Adrenal gland (tissue), 9 donors: ENCODE measurements at regions not wholly inside any gene's neighbourhood (a gene's known extent, or its start where the extent isn't known, plus 50 kb on each side); places are given as distances from the start of the nearest gene placed in this dataset.

Source experiments
- DNase-seq, 7 donors: peaks; one replicate each; pipeline ENCODE4 v3.0.0-alpha.2; 2019 to 2020
- H3K27ac ChIP-seq, 5 donors: fragments of 200-600 bp; sonication (generic) in 4 of 5; 1 replicate in 3 of 5; 2 replicates in 2 of 5; pipeline versions ENCODE4 v1.5.1 to v1.8.0; 2016 to 2020; ENCODE audit warnings: mild to moderate bottlenecking in 1 of 5
- H3K27me3 ChIP-seq: fragments of 200-600 bp; 2 replicates; pipeline ENCODE4 v1.8.0; 2021
- H3K36me3 ChIP-seq, 2 donors: fragments of 200-600 bp; replicated peaks in 1 of 2; 1 replicate in 1 of 2; 2 replicates in 1 of 2; pipeline versions ENCODE4 v1.5.1 to v1.8.0; 2018 to 2022
- H3K4me1 ChIP-seq, 2 donors: fragments of 200-600 bp; replicated peaks in 1 of 2; 1 replicate in 1 of 2; 2 replicates in 1 of 2; pipeline versions ENCODE4 v1.5.1 to v1.8.0; 2018 to 2021
- H3K4me3 ChIP-seq, 4 donors: fragments of 200-600 bp; sonication (generic) in 3 of 4; one replicate each; pipeline ENCODE4 v1.5.1; 2016 to 2018
- H3K9me3 ChIP-seq, 3 donors: fragments of 200-600 bp; sonication (generic) in 1 of 3; replicated peaks in 1 of 3; 1 replicate in 2 of 3; 2 replicates in 1 of 3; pipeline versions ENCODE4 v1.5.1 to v1.8.0; 2016 to 2021
- POLR2A ChIP-seq, 2 donors: fragments of 450-650 bp; IDR thresholded peaks; one replicate each; pipeline ENCODE4 v1.6.1; 2017; ENCODE audit warnings: antibody characterized with exemption in 2 of 2, mild to moderate bottlenecking in 2 of 2, moderate library complexity in 1 of 2
- WGBS, 4 donors: extraction: QIAGEN DNeasy Blood & Tissue Kit in 2 of 4; methylation state at CpG; one replicate each; pipeline versions ENCODE4 v1.1.5 to v1.1.7; 2013 to 2017; 5-methylcytosine and 5-hydroxymethylcytosine counted together
- intact Hi-C, 2 donors: fragments of 100-400 bp; cut with DNase I; formaldehyde crosslinking; loops; one replicate each; pipeline versions ENCODE4 v1.14.1 to v1.15.0; 2022 to 2023
- TF ChIP-seq, protein P1 (sequence below), 6 experiments: fragments of 450-650 bp in 4 of 6; fragments of 200-600 bp in 2 of 6; sonication (generic) in 1 of 6; IDR thresholded peaks; 1 replicate in 5 of 6; 2 replicates in 1 of 6; pipeline versions ENCODE4 v1.5.1 to v1.8.0; 2016 to 2021; ENCODE audit warnings: antibody characterized with exemption in 6 of 6, mild to moderate bottlenecking in 2 of 6, moderate library complexity in 1 of 6
- donor health status: healthy with polysubstance abuse.
- donor health status: Bipolar disorder and iron deficiency.
- donor health status: DM: yes; HTN: yes; CAD: no.
- donor health status: DM: no; HTN: no; CAD: no.
- donor health status: DM: no; HTN: no; CAD: no.

DNA sequence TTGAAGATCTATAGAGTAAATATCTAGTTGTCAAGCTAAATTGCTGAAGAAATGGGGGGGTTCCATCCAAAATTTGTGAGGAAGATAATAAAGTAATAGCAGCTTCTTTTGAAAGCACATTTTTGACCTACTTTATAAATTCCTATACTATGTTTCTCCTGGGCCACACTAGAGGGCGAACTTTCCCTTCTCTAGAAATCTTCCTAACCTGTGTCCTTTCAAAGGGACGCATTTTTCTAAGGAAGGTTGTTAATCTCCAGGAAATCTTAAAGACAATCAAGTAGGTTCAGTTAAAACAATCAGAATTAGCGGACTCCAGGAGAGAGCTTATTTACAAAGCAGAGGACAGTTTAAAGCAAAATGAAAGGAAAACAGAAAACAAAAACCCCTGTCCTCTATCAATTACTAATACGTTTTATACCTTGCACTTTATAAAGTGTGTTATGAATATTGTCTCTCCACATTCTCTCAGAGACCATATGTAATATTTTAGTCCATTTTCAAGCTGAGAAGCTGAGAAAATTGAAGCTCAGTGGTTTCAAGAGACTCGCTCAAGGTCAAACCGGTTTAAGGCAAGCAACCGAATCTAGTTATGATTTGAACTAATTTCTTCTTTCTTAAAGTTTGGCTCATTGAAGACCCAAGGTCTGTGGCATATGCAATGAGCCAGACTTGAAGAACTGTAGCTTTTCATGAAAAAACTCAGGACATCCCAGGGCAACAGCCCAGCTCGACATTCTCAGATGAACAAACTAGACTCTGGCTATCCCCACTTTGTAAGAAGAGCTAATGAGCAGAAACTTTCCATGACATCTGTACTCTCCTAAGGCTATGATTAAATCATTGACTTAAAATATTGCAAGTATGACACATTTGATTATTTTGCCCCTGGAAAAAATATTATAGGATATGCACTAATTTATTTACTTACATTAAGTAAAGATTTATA, 273.6 kb downstream of the PAX3 start:
- intact Hi-C loops, result no loop called here
- TF ChIP-seq, protein P1, sequence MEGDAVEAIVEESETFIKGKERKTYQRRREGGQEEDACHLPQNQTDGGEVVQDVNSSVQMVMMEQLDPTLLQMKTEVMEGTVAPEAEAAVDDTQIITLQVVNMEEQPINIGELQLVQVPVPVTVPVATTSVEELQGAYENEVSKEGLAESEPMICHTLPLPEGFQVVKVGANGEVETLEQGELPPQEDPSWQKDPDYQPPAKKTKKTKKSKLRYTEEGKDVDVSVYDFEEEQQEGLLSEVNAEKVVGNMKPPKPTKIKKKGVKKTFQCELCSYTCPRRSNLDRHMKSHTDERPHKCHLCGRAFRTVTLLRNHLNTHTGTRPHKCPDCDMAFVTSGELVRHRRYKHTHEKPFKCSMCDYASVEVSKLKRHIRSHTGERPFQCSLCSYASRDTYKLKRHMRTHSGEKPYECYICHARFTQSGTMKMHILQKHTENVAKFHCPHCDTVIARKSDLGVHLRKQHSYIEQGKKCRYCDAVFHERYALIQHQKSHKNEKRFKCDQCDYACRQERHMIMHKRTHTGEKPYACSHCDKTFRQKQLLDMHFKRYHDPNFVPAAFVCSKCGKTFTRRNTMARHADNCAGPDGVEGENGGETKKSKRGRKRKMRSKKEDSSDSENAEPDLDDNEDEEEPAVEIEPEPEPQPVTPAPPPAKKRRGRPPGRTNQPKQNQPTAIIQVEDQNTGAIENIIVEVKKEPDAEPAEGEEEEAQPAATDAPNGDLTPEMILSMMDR (IDR thresholded peaks at IDR 0.05), result peak; percentile 19 to 58 (median 35)
- TF ChIP-seq POLR2A (IDR thresholded peaks at IDR 0.05), result no peak
- Histone ChIP-seq H3K4me1 (no peaks in the 10 kb centered on the region), H3K9me3 (no peaks in the 10 kb centered on the region), H3K27me3 (no peaks in the 10 kb centered on the region), H3K4me3 (peak overlapping the region in 1 of 4 donors; percentile 22), H3K36me3 (no peaks in the 10 kb centered on the region), H3K27ac (no peak overlapping the region)
- DNase-seq, result peak in 1 of 7 donors; percentile 2
- WGBS, 4 donors, result 22 to 27% (median 24%) methylated on average over 8 of the region's 8 CpGs

DNA sequence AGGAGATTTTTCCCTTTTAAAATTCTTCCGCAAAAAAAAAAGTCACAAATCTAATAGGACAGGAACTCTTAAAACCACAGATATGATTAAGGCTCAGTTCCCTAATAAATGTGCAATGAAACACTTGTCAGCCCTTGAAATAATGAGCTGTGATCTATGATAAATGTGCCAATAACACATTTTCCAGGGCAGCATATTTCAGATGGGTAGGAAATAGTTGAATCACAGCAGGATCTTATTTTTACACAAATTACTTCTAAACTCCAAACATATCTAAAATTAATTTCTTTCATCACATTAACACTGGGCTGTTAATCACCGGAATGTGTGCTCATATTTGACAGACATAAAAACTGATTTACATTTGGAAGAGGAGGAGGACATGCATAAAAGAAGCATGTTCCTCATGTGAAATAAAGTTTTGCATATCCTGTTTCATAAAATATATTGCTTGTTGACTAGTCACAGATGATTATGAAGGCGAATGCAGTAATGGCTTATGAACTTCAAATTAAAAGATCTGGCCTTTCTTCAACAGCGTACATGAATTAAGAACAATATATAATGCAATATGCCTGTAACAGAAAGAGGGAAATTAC, 281.4 kb downstream of the PAX3 start:
- no peak for DNase-seq
- intact Hi-C loops, result no loop called here
- H3K27ac ChIP-seq, result no peak overlapping the region
- H3K27me3 ChIP-seq, result no peaks in the 10 kb centered on the region
- no peaks in the 10 kb centered on the region for H3K9me3 ChIP-seq
- no peaks in the 10 kb centered on the region for H3K4me1 ChIP-seq
- TF ChIP-seq, protein P1 (IDR thresholded peaks at IDR 0.05), result no peak
- no peaks in the 10 kb centered on the region for H3K36me3 ChIP-seq
- 73 to 82% (median 79%) methylated on average over 4 of the region's 4 CpGs for WGBS, 4 donors
- no peak overlapping the region for H3K4me3 ChIP-seq

DNA sequence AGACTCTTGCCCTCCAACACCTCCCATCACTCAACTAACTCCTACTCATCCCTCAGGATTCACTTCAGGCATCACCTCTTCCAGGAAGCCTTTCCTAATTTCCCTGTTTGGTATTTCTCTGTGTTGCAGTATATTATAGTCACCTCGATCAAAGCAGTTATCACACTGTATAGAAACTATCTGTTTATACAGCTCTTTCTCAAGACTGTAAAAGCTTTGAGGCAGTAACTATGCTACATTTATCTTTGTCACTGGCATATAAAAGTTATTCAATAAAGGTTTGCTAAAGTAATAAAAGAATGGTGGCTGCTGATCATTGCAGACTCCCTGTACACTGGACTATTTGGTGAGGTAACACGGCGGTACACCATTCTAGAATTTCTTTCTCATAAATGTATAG, 284.9 kb downstream of the PAX3 start:
- H3K9me3 ChIP-seq, result no peaks in the 10 kb centered on the region
- intact Hi-C loops, result no loop called here
- no peak for DNase-seq
- no peaks in the 10 kb centered on the region for H3K36me3 ChIP-seq
- no peaks in the 10 kb centered on the region for H3K27me3 ChIP-seq
- TF ChIP-seq, protein P1 (IDR thresholded peaks at IDR 0.05), result no peak
- TF ChIP-seq POLR2A (IDR thresholded peaks at IDR 0.05), result no peak
- 68 to 92% (median 88%) methylated on average over 3 of the region's 3 CpGs for WGBS, 4 donors
- no peak overlapping the region for H3K27ac ChIP-seq
- no peak overlapping the region for H3K4me3 ChIP-seq
- no peaks in the 10 kb centered on the region for H3K4me1 ChIP-seq

DNA sequence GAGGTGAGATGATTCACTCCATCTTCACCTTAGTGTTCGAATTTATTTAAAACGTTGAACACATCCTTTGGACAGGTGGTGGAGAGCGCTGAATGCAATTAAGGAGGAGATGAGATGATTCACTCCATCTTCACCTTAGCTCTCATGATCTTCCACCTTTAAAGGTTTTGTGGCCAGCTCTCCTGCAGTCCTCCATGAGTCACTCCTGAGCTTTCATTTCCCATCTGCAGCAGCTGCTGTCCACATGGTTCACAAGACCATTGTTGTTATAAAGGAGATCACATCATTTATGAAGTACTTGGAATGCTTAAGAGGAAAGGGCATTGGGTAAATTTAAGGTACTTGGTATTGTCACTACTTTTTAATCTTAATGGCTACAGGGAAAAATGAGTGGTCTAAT, 298.5 kb downstream of the PAX3 start:
- no peaks in the 10 kb centered on the region for H3K27me3 ChIP-seq
- no peak overlapping the region for H3K27ac ChIP-seq
- TF ChIP-seq, protein P1 (IDR thresholded peaks at IDR 0.05), result no peak
- TF ChIP-seq POLR2A (IDR thresholded peaks at IDR 0.05), result no peak
- H3K9me3 ChIP-seq, result no peaks in the 10 kb centered on the region
- no peak for DNase-seq
- WGBS, 4 donors, result 68 to 82% (median 76%) methylated on average over 3 of the region's 3 CpGs
- no peaks in the 10 kb centered on the region for H3K4me1 ChIP-seq
- no peak overlapping the region for H3K4me3 ChIP-seq
- H3K36me3 ChIP-seq, result no peaks in the 10 kb centered on the region
- intact Hi-C loops, result no loop called here
